RKO (cell line): ENCODE measurements at regions not wholly inside any gene's neighbourhood (a gene's known extent, or its start where the extent isn't known, plus 50 kb on each side); places are given as distances from the start of the nearest gene placed in this dataset.

Experiments
- DNase-seq: peaks from one replicate; pipeline ENCODE4 v3.0.0-alpha.2; 2016; ENCODE audit warnings: low spot score

GRCh38 chr9:86659413-86660046 is 287.8 kb downstream of the GAS1 start:
- DNase-seq = no peak

GRCh38 chr9:86655147-86655546 is 292.2 kb downstream of the GAS1 start:
- DNase-seq = peak; percentile 9

- DNase-seq = no peak
Measured at GRCh38 chr9:86653466-86653865, 293.8 kb downstream of the GAS1 start.

GRCh38 chr9:86652736-86653135 is 294.6 kb downstream of the GAS1 start:
- no peak for DNase-seq

- no peak for DNase-seq
Measured at GRCh38 chr9:86649913-86650312, 295.7 kb upstream of the TUT7 start.

- no peak for DNase-seq
Measured at GRCh38 chr9:86648828-86649170, 294.6 kb upstream of the TUT7 start.

GRCh38 chr9:86648156-86648827 is 294.1 kb upstream of the TUT7 start:
- DNase-seq = no peak

- no peak for DNase-seq
Measured at GRCh38 chr9:86645303-86645702, 291.1 kb upstream of the TUT7 start.

GRCh38 chr9:86644675-86645034 is 290.4 kb upstream of the TUT7 start:
- DNase-seq = no peak

- no peak for DNase-seq
Measured at GRCh38 chr9:86643946-86644674, 289.9 kb upstream of the TUT7 start.

GRCh38 chr9:86642721-86643120 is 288.5 kb upstream of the TUT7 start:
- DNase-seq = no peak

- no peak for DNase-seq
Measured at GRCh38 chr9:86641970-86642369, 287.8 kb upstream of the TUT7 start.

GRCh38 chr9:86639899-86640379 is 285.7 kb upstream of the TUT7 start:
- no peak for DNase-seq

- no peak for DNase-seq
Measured at GRCh38 chr9:86639287-86639686, 285.1 kb upstream of the TUT7 start.

GRCh38 chr9:86638109-86638508 is 283.9 kb upstream of the TUT7 start:
- no peak for DNase-seq

- DNase-seq = no peak
Measured at GRCh38 chr9:86637515-86637914, 283.3 kb upstream of the TUT7 start.

- DNase-seq = no peak
Measured at GRCh38 chr9:86636519-86636918, 282.3 kb upstream of the TUT7 start.

GRCh38 chr9:86636038-86636437 is 281.8 kb upstream of the TUT7 start:
- no peak for DNase-seq

GRCh38 chr9:86634501-86634900 is 280.3 kb upstream of the TUT7 start:
- DNase-seq = no peak

GRCh38 chr9:86633945-86634344 is 279.7 kb upstream of the TUT7 start:
- no peak for DNase-seq

- no peak for DNase-seq
Measured at GRCh38 chr9:86632537-86632936, 278.3 kb upstream of the TUT7 start.

GRCh38 chr9:86629530-86629929 is 275.3 kb upstream of the TUT7 start:
- DNase-seq = no peak

GRCh38 chr9:86626802-86627201 is 272.6 kb upstream of the TUT7 start:
- DNase-seq = no peak
